ENCODE measurements at regions not wholly inside any gene's neighbourhood (a gene's known extent, or its start where the extent isn't known, plus 50 kb on each side); places are given as distances from the start of the nearest gene placed in this dataset.

DNA sequence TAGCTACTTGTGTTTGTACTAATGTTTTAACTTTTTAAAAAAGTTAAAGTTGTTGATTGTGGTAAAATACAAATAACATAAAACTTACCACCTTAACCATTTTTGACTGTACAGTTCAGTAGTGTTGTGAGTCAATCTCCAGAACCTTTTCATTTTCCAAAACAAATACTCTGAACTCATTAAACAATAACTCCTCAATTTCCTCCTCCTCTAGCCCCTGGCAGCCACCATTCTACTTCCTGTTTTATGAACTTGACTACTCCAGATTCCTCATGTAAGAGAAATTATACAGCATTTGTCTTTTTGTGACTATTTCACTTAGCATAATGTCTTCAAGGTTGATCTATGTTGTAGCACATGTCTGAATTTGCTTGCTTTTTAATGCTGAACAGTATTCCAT lies 299.1 kb upstream of the AMIGO2 start:
- peak; percentile 45 for DNase-seq (ENCODE audit: low read depth)
- TF ChIP-seq, protein P1, sequence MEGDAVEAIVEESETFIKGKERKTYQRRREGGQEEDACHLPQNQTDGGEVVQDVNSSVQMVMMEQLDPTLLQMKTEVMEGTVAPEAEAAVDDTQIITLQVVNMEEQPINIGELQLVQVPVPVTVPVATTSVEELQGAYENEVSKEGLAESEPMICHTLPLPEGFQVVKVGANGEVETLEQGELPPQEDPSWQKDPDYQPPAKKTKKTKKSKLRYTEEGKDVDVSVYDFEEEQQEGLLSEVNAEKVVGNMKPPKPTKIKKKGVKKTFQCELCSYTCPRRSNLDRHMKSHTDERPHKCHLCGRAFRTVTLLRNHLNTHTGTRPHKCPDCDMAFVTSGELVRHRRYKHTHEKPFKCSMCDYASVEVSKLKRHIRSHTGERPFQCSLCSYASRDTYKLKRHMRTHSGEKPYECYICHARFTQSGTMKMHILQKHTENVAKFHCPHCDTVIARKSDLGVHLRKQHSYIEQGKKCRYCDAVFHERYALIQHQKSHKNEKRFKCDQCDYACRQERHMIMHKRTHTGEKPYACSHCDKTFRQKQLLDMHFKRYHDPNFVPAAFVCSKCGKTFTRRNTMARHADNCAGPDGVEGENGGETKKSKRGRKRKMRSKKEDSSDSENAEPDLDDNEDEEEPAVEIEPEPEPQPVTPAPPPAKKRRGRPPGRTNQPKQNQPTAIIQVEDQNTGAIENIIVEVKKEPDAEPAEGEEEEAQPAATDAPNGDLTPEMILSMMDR (IDR thresholded peaks at IDR 0.05; ENCODE audit: low read length, missing control alignments): no peak
- H3K4me3 ChIP-seq (replicated peaks; ENCODE audit: low read depth, low read length): no peak overlapping the region

DNA sequence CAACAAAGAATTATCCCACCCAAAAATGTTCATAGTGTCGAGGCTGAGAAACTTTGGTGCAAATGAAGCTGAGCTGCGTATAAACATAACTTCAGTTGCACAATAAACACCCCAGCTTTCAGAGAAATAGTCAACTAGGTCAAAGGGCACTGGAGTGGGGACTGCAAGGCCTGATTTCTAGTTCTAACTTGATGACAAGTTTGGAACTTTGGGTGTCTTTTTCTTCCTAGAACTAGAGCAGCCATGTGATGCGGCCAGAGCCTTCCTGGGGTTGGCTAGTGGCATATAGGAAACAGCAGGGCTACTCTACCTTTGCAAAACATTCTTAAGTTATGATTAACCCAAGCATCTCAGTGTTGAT lies 298.4 kb upstream of the AMIGO2 start:
- TF ChIP-seq, protein P1 (IDR thresholded peaks at IDR 0.05; ENCODE audit: low read length, missing control alignments): no peak
- peak; percentile 53 for DNase-seq (ENCODE audit: low read depth)
- H3K4me3 ChIP-seq (replicated peaks; ENCODE audit: low read depth, low read length): no peak overlapping the region

DNA sequence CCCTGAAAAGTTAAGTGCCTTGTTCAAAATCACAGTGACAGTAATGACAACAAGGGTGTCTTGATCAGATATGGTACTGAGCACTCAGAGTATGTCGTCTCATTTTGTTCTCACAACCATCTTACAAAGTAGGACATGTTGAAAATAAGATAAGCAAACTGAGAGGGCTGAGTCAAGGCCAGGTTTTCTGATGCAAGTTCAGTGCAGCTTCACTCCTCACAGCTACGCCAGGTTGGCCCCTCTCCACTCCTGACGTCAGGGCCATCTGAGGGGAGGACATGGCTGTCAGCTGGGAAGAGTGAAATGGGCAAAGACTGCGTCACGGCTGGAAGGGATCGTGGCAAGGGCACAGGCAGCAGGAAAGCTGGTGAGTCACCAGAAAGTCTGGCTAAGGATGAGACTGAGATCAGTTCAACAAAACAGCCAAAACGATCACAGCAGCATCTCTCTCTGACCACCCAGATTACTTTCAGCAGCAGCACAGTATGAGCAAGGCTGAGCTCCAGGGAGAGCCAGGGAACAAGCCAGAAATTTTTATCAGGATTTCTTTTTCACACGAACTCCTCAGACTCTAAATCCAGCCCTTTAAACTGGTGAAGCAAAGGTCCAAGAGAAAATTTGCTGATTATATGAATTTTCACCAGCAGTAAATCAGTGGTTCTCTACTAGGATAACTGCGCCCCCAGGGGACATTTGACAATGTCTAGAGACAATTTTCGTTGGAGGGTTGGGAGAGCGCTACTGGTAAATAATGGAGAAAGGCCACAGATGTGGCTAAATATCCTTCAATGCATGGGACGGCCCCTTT lies 297.9 kb upstream of the AMIGO2 start:
- H3K4me3 ChIP-seq (replicated peaks; ENCODE audit: low read depth, low read length): no peak overlapping the region
- DNase-seq (ENCODE audit: low read depth): peak; percentile 100
- TF ChIP-seq, protein P1 (IDR thresholded peaks at IDR 0.05; ENCODE audit: low read length, missing control alignments): peak; percentile 14

DNA sequence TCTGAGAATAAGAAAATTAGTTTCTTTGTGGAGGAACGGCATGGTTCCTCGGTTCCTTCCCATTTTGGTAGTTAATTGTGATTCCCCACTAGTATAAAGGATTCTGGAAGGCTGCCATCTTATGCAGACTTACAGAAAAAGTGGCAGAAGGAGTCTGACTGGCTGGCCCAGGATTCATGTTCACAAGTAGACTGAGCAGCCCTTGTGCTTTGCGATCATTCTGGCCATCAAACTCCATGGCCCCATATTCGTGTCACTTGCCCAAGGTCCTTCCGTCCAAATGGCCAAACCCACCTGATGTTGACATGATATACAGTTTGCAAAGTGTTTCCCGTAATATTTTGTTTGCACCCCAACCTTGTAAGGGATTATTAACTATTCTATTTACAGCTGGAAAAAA lies 297.2 kb upstream of the AMIGO2 start:
- TF ChIP-seq, protein P1 (IDR thresholded peaks at IDR 0.05; ENCODE audit: low read length, missing control alignments): no peak
- H3K4me3 ChIP-seq (replicated peaks; ENCODE audit: low read depth, low read length): no peak overlapping the region
- peak; percentile 56 for DNase-seq (ENCODE audit: low read depth)

DNA sequence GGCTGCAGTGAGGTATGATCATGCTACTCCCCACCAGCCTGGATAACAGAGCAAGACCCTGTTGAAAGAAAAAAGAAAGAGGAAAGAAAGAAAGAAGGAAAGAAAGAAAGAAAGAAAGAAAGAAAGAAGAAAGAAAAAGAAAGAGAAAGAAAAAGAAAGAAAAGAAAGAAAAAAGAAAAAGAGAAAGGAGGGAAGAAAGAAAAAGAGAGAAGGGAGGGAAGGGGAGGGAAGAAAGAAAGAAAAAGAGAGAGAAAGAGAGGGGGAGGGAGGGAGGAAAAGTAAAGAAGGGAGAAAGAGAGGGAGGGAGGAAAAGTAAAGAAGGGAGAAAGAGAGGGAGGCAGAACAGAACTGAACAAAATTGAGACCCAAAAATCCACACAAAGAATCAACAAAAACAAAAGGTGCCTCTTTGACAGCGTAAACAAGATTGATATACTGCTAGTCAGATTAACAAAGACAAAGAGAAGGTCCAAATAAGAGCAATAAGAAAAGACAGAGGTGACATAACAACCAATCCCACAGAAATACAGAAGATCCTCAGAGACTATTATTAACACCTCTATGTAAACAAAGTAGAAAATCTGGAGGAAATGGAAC lies 293.9 kb upstream of the AMIGO2 start:
- TF ChIP-seq, protein P1 (IDR thresholded peaks at IDR 0.05; ENCODE audit: low read length, missing control alignments): no peak
- no peak for DNase-seq (ENCODE audit: low read depth)
- no peak overlapping the region for H3K4me3 ChIP-seq (replicated peaks; ENCODE audit: low read depth, low read length)

DNA sequence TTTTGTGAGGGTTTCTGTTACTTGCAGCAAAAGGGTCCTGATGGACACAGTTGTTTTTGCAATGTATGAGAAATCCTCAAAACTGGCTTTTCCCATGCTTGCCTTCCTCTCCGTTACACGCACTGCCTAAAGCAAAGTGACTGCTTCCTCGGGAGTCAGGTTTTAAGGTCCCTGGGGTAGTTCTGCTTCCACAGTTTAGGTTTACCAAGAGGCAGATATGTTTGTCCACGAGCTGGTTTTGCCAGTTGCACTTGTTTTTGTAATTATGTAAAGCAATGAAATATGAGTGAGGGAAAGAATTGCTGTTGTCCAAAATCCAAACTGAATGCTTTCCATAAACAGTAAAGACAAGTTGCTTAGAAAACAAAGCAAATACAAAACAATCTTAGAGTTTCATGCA lies 290.7 kb upstream of the AMIGO2 start:
- H3K4me3 ChIP-seq (replicated peaks; ENCODE audit: low read depth, low read length): no peak overlapping the region
- TF ChIP-seq, protein P1 (IDR thresholded peaks at IDR 0.05; ENCODE audit: low read length, missing control alignments): no peak
- no peak for DNase-seq (ENCODE audit: low read depth)
